DMS53 treated with DMSO at 0.1 percent for 48 hours (cell line): ENCODE measurements at regions not wholly inside any gene's neighbourhood (a gene's known extent, or its start where the extent isn't known, plus 50 kb on each side); places are given as distances from the start of the nearest gene placed in this dataset.
A peak's percentile ranks its signal among the peaks of the same experiment; 100 is the strongest.
"Not testable (repeated sequence)": the region's sequence is repeated elsewhere in the genome, so short reads cannot be mapped to it uniquely, and the experiment has no call there.

Source experiments
- DNase-seq: peaks from one replicate; lab custom pipeline; 2025; ENCODE audit not compliant: unreplicated experiment; lab: John Stamatoyannopoulos, UW

- DNase-seq = no peak
Observed at GRCh38 chr11:38900211-38900610, 2302.2 kb upstream of the RAG2 start.

GRCh38 chr11:38894201-38894600 lies 2296.2 kb upstream of the RAG2 start:
- not testable (repeated sequence) for DNase-seq

- no peak for DNase-seq
Observed at GRCh38 chr11:38884145-38884865, 2286.3 kb upstream of the RAG2 start.

- no peak for DNase-seq
Observed at GRCh38 chr11:38867338-38867737, 2269.3 kb upstream of the RAG2 start.

- DNase-seq = no peak
Observed at GRCh38 chr11:38865922-38866321, 2267.9 kb upstream of the RAG2 start.

- DNase-seq = no peak
Observed at GRCh38 chr11:38842991-38843390, 2245.0 kb upstream of the RAG2 start.

GRCh38 chr11:38839071-38839470 lies 2241.0 kb upstream of the RAG2 start:
- no peak for DNase-seq

GRCh38 chr11:38835966-38836365 lies 2237.9 kb upstream of the RAG2 start:
- DNase-seq = no peak

- peak; percentile 31 for DNase-seq
Observed at GRCh38 chr11:38824573-38824972, 2226.5 kb upstream of the RAG2 start.

- DNase-seq = not testable (repeated sequence)
Observed at GRCh38 chr11:38821786-38822185, 2223.8 kb upstream of the RAG2 start.

- no peak for DNase-seq
Observed at GRCh38 chr11:38819981-38820380, 2221.9 kb upstream of the RAG2 start.

GRCh38 chr11:38818720-38819119 lies 2220.7 kb upstream of the RAG2 start:
- DNase-seq = no peak

GRCh38 chr11:38814670-38815069 lies 2216.6 kb upstream of the RAG2 start:
- no peak for DNase-seq

GRCh38 chr11:38809521-38809920 lies 2211.5 kb upstream of the RAG2 start:
- no peak for DNase-seq

GRCh38 chr11:38796281-38796680 lies 2198.2 kb upstream of the RAG2 start:
- DNase-seq = no peak

- DNase-seq = no peak
Observed at GRCh38 chr11:38795027-38795426, 2197.0 kb upstream of the RAG2 start.

GRCh38 chr11:38791346-38791961 lies 2193.4 kb upstream of the RAG2 start:
- DNase-seq = peak; percentile 29

- DNase-seq = no peak
Observed at GRCh38 chr11:38788561-38788960, 2190.5 kb upstream of the RAG2 start.

- no peak for DNase-seq
Observed at GRCh38 chr11:38784164-38784563, 2186.1 kb upstream of the RAG2 start.

GRCh38 chr11:38766796-38767195 lies 2168.8 kb upstream of the RAG2 start:
- DNase-seq = no peak

- no peak for DNase-seq
Observed at GRCh38 chr11:38759394-38759793, 2161.4 kb upstream of the RAG2 start.

GRCh38 chr11:38756537-38756936 lies 2158.5 kb upstream of the RAG2 start:
- DNase-seq = no peak

GRCh38 chr11:38751421-38751820 lies 2153.4 kb upstream of the RAG2 start:
- DNase-seq = no peak
